Epithelial cell of esophagus (primary cell): ENCODE measurements at regions not wholly inside any gene's neighbourhood (a gene's known extent, or its start where the extent isn't known, plus 50 kb on each side); places are given as distances from the start of the nearest gene placed in this dataset.
A peak's percentile ranks its signal among the peaks of the same experiment; 100 is the strongest.

ENCODE experiments used
- DNase-seq: peaks from one replicate; pipeline ENCODE4 v3.0.0; 2010; ENCODE audit warnings: low read depth
- H3K4me3 ChIP-seq: 2 replicates; pipeline ENCODE4 v1.5.1; 2011; ENCODE audit warnings: mild to moderate bottlenecking, low read length, control low read depth
- TF ChIP-seq, protein P1 (sequence below): IDR thresholded peaks from 2 replicates; pipeline ENCODE4 v1.5.1; 2011; ENCODE audit warnings: low read depth, mild to moderate bottlenecking, low read length, control low read depth, inconsistent platforms; ENCODE audit not compliant: insufficient read depth; ENCODE audit errors: missing control alignments

- H3K4me3 ChIP-seq = no peak overlapping the region
- TF ChIP-seq, protein P1, sequence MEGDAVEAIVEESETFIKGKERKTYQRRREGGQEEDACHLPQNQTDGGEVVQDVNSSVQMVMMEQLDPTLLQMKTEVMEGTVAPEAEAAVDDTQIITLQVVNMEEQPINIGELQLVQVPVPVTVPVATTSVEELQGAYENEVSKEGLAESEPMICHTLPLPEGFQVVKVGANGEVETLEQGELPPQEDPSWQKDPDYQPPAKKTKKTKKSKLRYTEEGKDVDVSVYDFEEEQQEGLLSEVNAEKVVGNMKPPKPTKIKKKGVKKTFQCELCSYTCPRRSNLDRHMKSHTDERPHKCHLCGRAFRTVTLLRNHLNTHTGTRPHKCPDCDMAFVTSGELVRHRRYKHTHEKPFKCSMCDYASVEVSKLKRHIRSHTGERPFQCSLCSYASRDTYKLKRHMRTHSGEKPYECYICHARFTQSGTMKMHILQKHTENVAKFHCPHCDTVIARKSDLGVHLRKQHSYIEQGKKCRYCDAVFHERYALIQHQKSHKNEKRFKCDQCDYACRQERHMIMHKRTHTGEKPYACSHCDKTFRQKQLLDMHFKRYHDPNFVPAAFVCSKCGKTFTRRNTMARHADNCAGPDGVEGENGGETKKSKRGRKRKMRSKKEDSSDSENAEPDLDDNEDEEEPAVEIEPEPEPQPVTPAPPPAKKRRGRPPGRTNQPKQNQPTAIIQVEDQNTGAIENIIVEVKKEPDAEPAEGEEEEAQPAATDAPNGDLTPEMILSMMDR = no peak
- peak; percentile 62 for DNase-seq
These were observed 54.6 kb downstream of the ARL4A start for GRCh38 chr7:12741951-12742575.

- DNase-seq = no peak
These were observed 58.8 kb downstream of the ARL4A start for GRCh38 chr7:12746211-12746610.

DNA sequence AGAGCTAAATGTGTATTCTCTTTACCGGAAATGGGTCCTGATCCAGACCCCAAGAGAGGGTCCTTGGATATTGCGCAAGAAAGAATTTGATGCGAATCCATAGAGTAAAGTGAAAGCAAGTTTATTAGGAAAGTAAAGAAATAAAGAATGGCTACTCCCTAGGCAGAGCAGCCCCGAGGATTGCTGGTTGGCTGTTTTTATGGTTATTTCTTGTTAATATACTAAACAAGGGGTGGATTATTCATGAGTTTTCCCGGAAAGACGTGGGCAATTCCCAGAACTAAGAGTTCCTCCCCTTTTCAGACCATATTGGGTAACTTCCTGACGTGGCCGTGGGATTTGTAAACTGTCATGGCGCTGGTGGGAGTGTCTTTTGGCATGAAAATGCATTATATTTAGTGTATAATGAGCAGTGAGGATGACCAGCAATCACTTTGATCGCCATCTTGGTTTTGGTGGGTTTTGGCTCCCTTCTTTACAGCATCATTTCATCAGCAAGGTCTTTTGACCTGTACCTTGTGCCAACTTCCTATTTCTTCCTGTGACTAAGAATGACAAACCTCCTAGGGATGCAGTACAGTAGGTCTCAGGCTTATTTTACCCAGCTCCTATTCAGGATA lies 60.4 kb downstream of the ARL4A start:
- TF ChIP-seq, protein P1 = no peak
- no peak overlapping the region for H3K4me3 ChIP-seq
- peak; percentile 72 for DNase-seq

More at GRCh38 chr7:12746211-12746610, 58.8 kb downstream of the ARL4A start:
- TF ChIP-seq, protein P1 = no peak
- no peak overlapping the region for H3K4me3 ChIP-seq

DNA sequence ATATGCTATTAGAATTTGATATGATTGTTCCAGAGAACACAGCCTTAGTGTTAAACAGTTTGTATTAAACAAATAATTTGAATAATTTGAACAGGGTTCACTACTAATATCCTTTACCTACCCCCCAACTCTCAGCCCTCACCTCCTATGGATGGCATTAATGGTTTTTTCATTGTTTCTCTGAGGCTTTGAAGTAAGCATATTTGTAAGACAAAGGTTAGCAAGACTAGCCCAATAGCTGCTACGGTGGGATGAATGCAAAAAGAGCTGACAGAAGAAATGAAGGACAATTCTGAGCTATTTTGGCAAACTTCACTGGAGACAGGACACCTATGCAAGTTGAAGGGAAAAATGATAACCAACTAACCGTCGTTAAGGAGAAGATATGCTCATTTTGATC lies 61.6 kb downstream of the ARL4A start:
- TF ChIP-seq, protein P1 = no peak
- no peak for DNase-seq

DNA sequence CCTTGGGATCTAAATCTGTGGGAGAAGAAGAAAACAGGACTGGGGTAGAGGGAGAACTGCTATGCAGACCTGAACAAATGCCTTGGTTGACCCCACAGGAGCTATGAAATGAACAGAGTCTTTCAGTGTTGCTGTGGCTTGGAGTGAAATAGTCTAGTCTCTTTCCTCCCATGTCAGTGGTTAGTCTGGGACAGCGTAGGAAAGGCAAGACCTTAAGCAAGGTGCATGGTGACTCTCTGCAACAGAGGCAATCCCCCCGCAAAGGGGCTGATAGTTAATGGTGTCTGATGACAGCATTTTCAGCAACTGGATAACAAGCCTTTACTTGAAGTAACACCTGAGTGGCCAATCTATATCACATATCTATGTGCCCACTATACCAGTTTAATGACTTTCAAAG lies 62.3 kb downstream of the ARL4A start:
- no peak overlapping the region for H3K4me3 ChIP-seq
- TF ChIP-seq, protein P1 = no peak
- no peak for DNase-seq

More for the DNA sequence above, 61.6 kb downstream of the ARL4A start:
- no peak overlapping the region for H3K4me3 ChIP-seq

DNA sequence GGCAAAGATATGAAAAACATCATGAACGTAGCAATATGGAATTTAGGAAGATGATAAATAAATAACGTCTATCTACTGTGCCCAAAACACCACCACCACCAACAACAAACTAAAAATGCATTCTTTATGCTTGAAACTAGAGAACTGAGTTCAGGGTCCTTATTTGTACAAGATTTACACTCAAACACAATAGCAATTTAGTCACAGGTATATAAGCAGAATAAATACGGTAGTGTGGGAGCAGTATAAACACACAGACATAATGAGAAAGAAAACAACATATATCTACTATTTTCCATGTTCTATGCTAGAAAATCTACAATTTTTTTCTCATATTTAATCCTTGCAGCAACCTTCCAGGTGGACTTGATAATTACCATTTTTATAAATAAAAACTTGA lies 64.3 kb downstream of the ARL4A start:
- no peak overlapping the region for H3K4me3 ChIP-seq
- no peak for DNase-seq
- TF ChIP-seq, protein P1 = no peak

DNA sequence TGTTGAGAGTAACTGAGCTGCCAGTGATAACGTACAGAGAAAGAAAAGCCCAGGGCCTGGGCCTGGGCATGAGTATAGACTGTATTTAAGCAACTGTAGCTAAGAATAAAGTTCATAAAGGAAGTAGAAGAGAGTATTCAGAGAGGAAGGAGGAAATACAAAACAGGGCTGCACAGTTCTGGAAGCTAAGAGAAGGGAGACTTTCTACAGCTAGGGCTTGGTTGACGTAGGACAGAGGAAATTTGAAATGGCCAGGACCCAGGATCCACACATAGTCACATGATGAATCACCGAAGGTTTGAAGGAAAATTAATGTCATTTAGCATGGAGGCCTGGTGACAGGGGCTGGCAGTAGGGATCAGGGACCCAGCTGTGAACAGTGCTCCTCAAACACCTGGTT lies 66.7 kb downstream of the ARL4A start:
- H3K4me3 ChIP-seq = no peak overlapping the region
- DNase-seq = no peak
- TF ChIP-seq, protein P1 = no peak
